Panc1 (cell line): ENCODE measurements at regions not wholly inside any gene's neighbourhood (a gene's known extent, or its start where the extent isn't known, plus 50 kb on each side); places are given as distances from the start of the nearest gene placed in this dataset.

ENCODE experiments used
- POLR2AphosphoS5 ChIP-seq: IDR thresholded peaks from 2 replicates; pipeline ENCODE4 v1.6.1; 2012; ENCODE audit warnings: mild to moderate bottlenecking, low read depth, low read length, moderate library complexity
- SIN3A ChIP-seq: IDR thresholded peaks from 2 replicates; pipeline ENCODE4 v1.6.1; 2012; ENCODE audit warnings: low read depth, mild to moderate bottlenecking, low read length, moderate library complexity, borderline replicate concordance; ENCODE audit not compliant: insufficient read depth
- TCF7L2 ChIP-seq: IDR thresholded peaks from 2 replicates; pipeline ENCODE4 v1.6.1; 2011; ENCODE audit warnings: mild to moderate bottlenecking, low read depth, low read length, inconsistent platforms
- TF ChIP-seq, protein P1 (sequence below): fragments of 450-650 bp; IDR thresholded peaks from 2 replicates; pipeline ENCODE4 v1.5.1; 2017; ENCODE audit warnings: mild to moderate bottlenecking
- TF ChIP-seq, protein P2 (sequence below), 2 experiments: IDR thresholded peaks; 2 replicates each; pipeline ENCODE4 v1.6.1; 2011 to 2012; ENCODE audit warnings: low read depth in 2 of 2, control low read depth in 1 of 2, low read length in 1 of 2, mild to moderate bottlenecking in 1 of 2, moderate library complexity in 1 of 2; ENCODE audit not compliant: insufficient read depth in 1 of 2

DNA sequence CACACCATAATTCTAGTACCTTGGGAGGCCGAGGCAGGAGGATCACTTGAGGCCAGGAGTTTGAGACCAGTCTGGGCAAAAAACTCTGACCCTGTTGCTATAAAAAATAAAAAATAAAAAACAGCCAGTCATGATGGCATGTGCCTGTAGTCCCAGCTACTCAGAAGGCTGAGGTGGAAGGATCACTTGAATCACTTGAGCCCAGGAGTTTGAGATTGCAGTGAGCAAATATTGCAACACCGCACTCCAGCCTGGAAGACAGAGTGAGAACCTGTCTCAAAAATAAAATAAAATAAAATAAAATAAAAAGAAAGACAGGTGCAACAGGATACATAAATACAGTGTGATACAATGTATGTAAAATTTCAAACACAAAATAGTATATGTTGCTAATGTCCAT, 154.5 kb downstream of the OTOR start:
- TF ChIP-seq, protein P1, sequence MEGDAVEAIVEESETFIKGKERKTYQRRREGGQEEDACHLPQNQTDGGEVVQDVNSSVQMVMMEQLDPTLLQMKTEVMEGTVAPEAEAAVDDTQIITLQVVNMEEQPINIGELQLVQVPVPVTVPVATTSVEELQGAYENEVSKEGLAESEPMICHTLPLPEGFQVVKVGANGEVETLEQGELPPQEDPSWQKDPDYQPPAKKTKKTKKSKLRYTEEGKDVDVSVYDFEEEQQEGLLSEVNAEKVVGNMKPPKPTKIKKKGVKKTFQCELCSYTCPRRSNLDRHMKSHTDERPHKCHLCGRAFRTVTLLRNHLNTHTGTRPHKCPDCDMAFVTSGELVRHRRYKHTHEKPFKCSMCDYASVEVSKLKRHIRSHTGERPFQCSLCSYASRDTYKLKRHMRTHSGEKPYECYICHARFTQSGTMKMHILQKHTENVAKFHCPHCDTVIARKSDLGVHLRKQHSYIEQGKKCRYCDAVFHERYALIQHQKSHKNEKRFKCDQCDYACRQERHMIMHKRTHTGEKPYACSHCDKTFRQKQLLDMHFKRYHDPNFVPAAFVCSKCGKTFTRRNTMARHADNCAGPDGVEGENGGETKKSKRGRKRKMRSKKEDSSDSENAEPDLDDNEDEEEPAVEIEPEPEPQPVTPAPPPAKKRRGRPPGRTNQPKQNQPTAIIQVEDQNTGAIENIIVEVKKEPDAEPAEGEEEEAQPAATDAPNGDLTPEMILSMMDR = no peak
- TF ChIP-seq TCF7L2 (no peak), POLR2AphosphoS5 (no peak), SIN3A (no peak)
- TF ChIP-seq, protein P2, sequence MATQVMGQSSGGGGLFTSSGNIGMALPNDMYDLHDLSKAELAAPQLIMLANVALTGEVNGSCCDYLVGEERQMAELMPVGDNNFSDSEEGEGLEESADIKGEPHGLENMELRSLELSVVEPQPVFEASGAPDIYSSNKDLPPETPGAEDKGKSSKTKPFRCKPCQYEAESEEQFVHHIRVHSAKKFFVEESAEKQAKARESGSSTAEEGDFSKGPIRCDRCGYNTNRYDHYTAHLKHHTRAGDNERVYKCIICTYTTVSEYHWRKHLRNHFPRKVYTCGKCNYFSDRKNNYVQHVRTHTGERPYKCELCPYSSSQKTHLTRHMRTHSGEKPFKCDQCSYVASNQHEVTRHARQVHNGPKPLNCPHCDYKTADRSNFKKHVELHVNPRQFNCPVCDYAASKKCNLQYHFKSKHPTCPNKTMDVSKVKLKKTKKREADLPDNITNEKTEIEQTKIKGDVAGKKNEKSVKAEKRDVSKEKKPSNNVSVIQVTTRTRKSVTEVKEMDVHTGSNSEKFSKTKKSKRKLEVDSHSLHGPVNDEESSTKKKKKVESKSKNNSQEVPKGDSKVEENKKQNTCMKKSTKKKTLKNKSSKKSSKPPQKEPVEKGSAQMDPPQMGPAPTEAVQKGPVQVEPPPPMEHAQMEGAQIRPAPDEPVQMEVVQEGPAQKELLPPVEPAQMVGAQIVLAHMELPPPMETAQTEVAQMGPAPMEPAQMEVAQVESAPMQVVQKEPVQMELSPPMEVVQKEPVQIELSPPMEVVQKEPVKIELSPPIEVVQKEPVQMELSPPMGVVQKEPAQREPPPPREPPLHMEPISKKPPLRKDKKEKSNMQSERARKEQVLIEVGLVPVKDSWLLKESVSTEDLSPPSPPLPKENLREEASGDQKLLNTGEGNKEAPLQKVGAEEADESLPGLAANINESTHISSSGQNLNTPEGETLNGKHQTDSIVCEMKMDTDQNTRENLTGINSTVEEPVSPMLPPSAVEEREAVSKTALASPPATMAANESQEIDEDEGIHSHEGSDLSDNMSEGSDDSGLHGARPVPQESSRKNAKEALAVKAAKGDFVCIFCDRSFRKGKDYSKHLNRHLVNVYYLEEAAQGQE (IDR thresholded peaks at IDR 0.05; ENCODE audit: insufficient read depth in 1 of 2, low read depth in 2 of 2, low read length in 1 of 2) = no peak
